HepG2 (cell line): ENCODE measurements at regions not wholly inside any gene's neighbourhood (a gene's known extent, or its start where the extent isn't known, plus 50 kb on each side); places are given as distances from the start of the nearest gene placed in this dataset.

Experiments
- ATAC-seq: fragments of 200-7000 bp; cut with Tn5 transposase; 3 replicates; pipeline ENCODE4 v1.9.1; 2020; ENCODE audit warnings: mild to moderate bottlenecking, moderate library complexity
- BruUV-seq: library from RNA; stranded (reverse); fragments of 400-500 nt; replicated peaks from 2 replicates; lab custom pipeline; 2021; lab: Mats Ljungman, UMichigan
- CTCF ChIA-PET: fragments of 300-600 bp; formaldehyde crosslinking; extraction: SDS; loops from one replicate; lab custom pipeline; 2021; ENCODE audit warnings: low total read pairs, inconsistent platforms, low intra/inter-chr PET ratio; lab: Yijun Ruan, JAX
- POLR2A ChIA-PET: fragments of 350-600 bp; sonication (Branson Sonifier 250); formaldehyde crosslinking; loops from one replicate; lab custom pipeline; 2020; ENCODE audit warnings: antibody characterized with exemption, inconsistent platforms; lab: Yijun Ruan, JAX
- DNase-seq: peaks from one replicate; pipeline ENCODE4 v3.0.0-alpha.2; 2015; ENCODE audit warnings: low spot score
- FAIRE-seq: peaks from 3 replicates; lab custom pipeline; 2011; peaks lifted over from hg19 to GRCh38; lab: Jason Lieb, UNC
- H2AFZ ChIP-seq: one replicate; pipeline ENCODE4 v1.6.1; 2011; ENCODE audit warnings: low read length, inconsistent platforms
- H3K27ac ChIP-seq: fragments of 300-600 bp; 3 replicates; pipeline ENCODE4 v1.8.0; 2011; ENCODE audit warnings: mixed run types, mild to moderate bottlenecking, mixed read lengths, low read length, inconsistent platforms; ENCODE audit not compliant: insufficient read depth; ENCODE audit errors: extremely low read length
- H3K27me3 ChIP-seq, 2 experiments: fragments of 200-600 bp in 1 of 2; 2 replicates in 1 of 2; 3 replicates in 1 of 2; pipeline versions ENCODE4 v1.6.0 to v1.8.0; 2011; ENCODE audit warnings: low read length in 2 of 2, mild to moderate bottlenecking in 2 of 2, moderate library complexity in 2 of 2, inconsistent platforms in 1 of 2; ENCODE audit not compliant: insufficient read depth in 2 of 2, control insufficient read depth in 1 of 2
- H3K36me3 ChIP-seq, 2 experiments: fragments of 200-600 bp in 1 of 2; replicated peaks in 1 of 2; 2 replicates in 1 of 2; 3 replicates in 1 of 2; pipeline versions ENCODE4 v1.5.1 to v1.8.0; 2011; ENCODE audit warnings: low read length in 2 of 2, inconsistent platforms in 1 of 2; ENCODE audit not compliant: insufficient read depth in 2 of 2, control insufficient read depth in 1 of 2
- H3K4me1 ChIP-seq: 2 replicates; pipeline ENCODE4 v1.5.1; 2012; ENCODE audit warnings: low read length, inconsistent platforms; ENCODE audit not compliant: insufficient read depth
- H3K4me2 ChIP-seq: 2 replicates; pipeline ENCODE4 v1.6.0; 2011; ENCODE audit warnings: low read depth, low read length, inconsistent platforms
- H3K4me3 ChIP-seq, 3 experiments: fragments of 200-600 bp in 1 of 3; sonication (generic), shearing (Covaris generic) in 1 of 3; replicated peaks in 1 of 3; 2 replicates each; pipeline ENCODE4 v1.5.1; 2011 to 2016; ENCODE audit warnings: low read length in 3 of 3, inconsistent platforms in 2 of 3, low read depth in 2 of 3, mild to moderate bottlenecking in 2 of 3, control low read depth in 1 of 3, mixed read lengths in 1 of 3; ENCODE audit not compliant: insufficient read depth in 1 of 3
- H3K79me2 ChIP-seq: one replicate; pipeline ENCODE4 v1.6.1; 2011; ENCODE audit warnings: low read length, inconsistent platforms; ENCODE audit not compliant: insufficient read depth
- H3K9ac ChIP-seq: 2 replicates; pipeline ENCODE4 v1.6.0; 2011; ENCODE audit warnings: mild to moderate bottlenecking, low read depth, low read length, inconsistent platforms; ENCODE audit not compliant: insufficient read depth
- H3K9me3 ChIP-seq: 2 replicates; pipeline ENCODE4 v1.5.1; 2012; ENCODE audit warnings: mild to moderate bottlenecking, low read length
- H4K20me1 ChIP-seq: 2 replicates; pipeline ENCODE4 v1.6.0; 2011; ENCODE audit warnings: inconsistent platforms, mild to moderate bottlenecking, low read length, moderate library complexity; ENCODE audit not compliant: insufficient read depth
- BHLHE40 ChIP-seq: IDR thresholded peaks from 2 replicates; pipeline ENCODE4 v1.6.1; 2011; ENCODE audit warnings: low read length, improper control_type of control experiment
- EHMT2 ChIP-seq: fragments of 200-600 bp; sonication (generic); IDR thresholded peaks from 2 replicates; pipeline ENCODE4 v1.7.0; 2017; ENCODE audit warnings: antibody characterized with exemption, low read depth, low read length, borderline replicate concordance
- ELF3 ChIP-seq: IDR thresholded peaks from 2 replicates; pipeline ENCODE4 v1.6.1; 2016; ENCODE audit warnings: missing genetic modification reagents, missing compliant biosample characterization
- HNRNPH1 ChIP-seq: fragments of 200-400 bp; formaldehyde crosslinking; optimal IDR thresholded peaks from 2 replicates; pipeline ENCODE3; 2017; ENCODE audit warnings: mild to moderate bottlenecking, low read depth, low read length
- MEF2D ChIP-seq: sonication (generic); formaldehyde crosslinking; IDR thresholded peaks from 2 replicates; pipeline ENCODE4 v1.5.1; 2020; ENCODE audit warnings: mild to moderate bottlenecking, missing genetic modification reagents
- MTERF4 ChIP-seq: sonication (generic); formaldehyde crosslinking; IDR thresholded peaks from 2 replicates; pipeline ENCODE4 v1.8.0; 2023; ENCODE audit warnings: mild to moderate bottlenecking, missing genetic modification reagents
- MTF1 ChIP-seq: sonication (generic); formaldehyde crosslinking; IDR thresholded peaks from 2 replicates; pipeline ENCODE4 v1.5.0; 2020; ENCODE audit warnings: missing genetic modification reagents
- MXI1 ChIP-seq: IDR thresholded peaks from 3 replicates; pipeline ENCODE4 v1.6.1; 2012; ENCODE audit warnings: low read depth, low read length, inconsistent platforms, borderline replicate concordance
- POGZ ChIP-seq: sonication (generic); formaldehyde crosslinking; IDR thresholded peaks from 2 replicates; pipeline ENCODE4 v1.4.0; 2020; ENCODE audit warnings: mild to moderate bottlenecking, missing genetic modification reagents
- PPARG ChIP-seq: conservative IDR thresholded peaks from 2 replicates; pipeline ENCODE4 v1.6.1; 2016; ENCODE audit warnings: missing biosample characterization, missing genetic modification reagents
- RXRB ChIP-seq: IDR thresholded peaks from 2 replicates; pipeline ENCODE4 v1.6.1; 2016; ENCODE audit warnings: borderline replicate concordance, missing genetic modification reagents, missing compliant biosample characterization
- SNRNP70 ChIP-seq: fragments of 200-400 bp; formaldehyde crosslinking; IDR thresholded peaks from 2 replicates; pipeline ENCODE4 v1.6.1; 2017; ENCODE audit warnings: mild to moderate bottlenecking, low read depth, low read length, moderate library complexity
- SOX6 ChIP-seq, 2 experiments: fragments of 450-650 bp in 1 of 2; sonication (generic) in 1 of 2; formaldehyde crosslinking in 1 of 2; IDR thresholded peaks; 2 replicates each; pipeline versions ENCODE4 v1.4.0 to v1.6.1; 2017 to 2020; ENCODE audit warnings: antibody characterized with exemption in 1 of 2, mild to moderate bottlenecking in 1 of 2, missing genetic modification reagents in 1 of 2
- STAG1 ChIP-seq: sonication (generic); formaldehyde crosslinking; IDR thresholded peaks from 2 replicates; pipeline ENCODE4 v1.4.0; 2020; ENCODE audit warnings: missing genetic modification reagents
- ZNF207 ChIP-seq: fragments of 450-650 bp; IDR thresholded peaks from 2 replicates; pipeline ENCODE4 v1.6.1; 2016; ENCODE audit warnings: antibody characterized with exemption, borderline replicate concordance
- ZNF274 ChIP-seq: sonication (generic); formaldehyde crosslinking; IDR thresholded peaks from 2 replicates; pipeline ENCODE4 v1.5.1; 2020; ENCODE audit warnings: mild to moderate bottlenecking, missing genetic modification reagents
- ZNF556 ChIP-seq: sonication (generic); formaldehyde crosslinking; IDR thresholded peaks from 2 replicates; pipeline ENCODE4 v1.4.0; 2020; ENCODE audit warnings: mild to moderate bottlenecking, missing genetic modification reagents, borderline replicate concordance
- ZNF678 ChIP-seq: sonication (generic); formaldehyde crosslinking; IDR thresholded peaks from 2 replicates; pipeline ENCODE4 v1.4.0; 2020; ENCODE audit warnings: mild to moderate bottlenecking, missing genetic modification reagents
- ZNF75D ChIP-seq: sonication (generic); formaldehyde crosslinking; IDR thresholded peaks from 2 replicates; pipeline ENCODE4 v1.8.1; 2023; ENCODE audit warnings: missing genetic modification reagents, mild to moderate bottlenecking, borderline replicate concordance
- ZNF777 ChIP-seq: sonication (generic); formaldehyde crosslinking; IDR thresholded peaks from 2 replicates; pipeline ENCODE4 v1.4.0; 2020; ENCODE audit warnings: missing genetic modification reagents
- WGBS: methylation state at CpG from one replicate; pipeline ENCODE4 v1.1.6; 2017; ENCODE audit warnings: low lambda C conversion rate; 5-methylcytosine and 5-hydroxymethylcytosine counted together
- in situ Hi-C: cut with HindIII; loops from 2 replicates; pipeline ENCODE4 v1.10.0; 2017; ENCODE audit warnings: low pct_unique_long_range_greater_than_20kb; ENCODE audit not compliant: extremely low pct_ligation_motif_present
- intact Hi-C: fragments of 100-400 bp; cut with micrococcal nuclease; formaldehyde crosslinking; loops from one replicate; pipeline ENCODE4 v1.10.0; 2022; ENCODE audit not compliant: unreplicated experiment

DNA sequence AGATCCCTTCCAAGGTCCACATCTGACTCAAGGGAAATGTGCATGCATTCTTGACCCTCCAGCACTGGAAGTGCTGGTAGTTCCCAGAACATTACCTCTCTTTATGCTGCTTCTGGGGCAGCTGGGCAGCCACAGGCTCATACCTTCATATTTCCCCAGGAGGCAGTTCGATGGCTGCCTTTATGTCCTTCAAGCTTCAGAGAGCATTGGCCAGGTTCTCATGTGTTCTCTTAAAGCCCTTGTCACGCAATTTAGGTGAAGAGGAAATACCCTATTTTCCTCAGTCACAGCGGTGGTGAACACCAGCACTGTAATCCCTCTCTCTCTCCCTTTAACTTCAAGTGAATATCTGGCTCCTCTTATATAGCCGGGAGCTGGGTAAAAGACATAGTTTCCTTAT lies 134.3 kb downstream of the MID1IP1 start:
- H3K4me2 ChIP-seq, result no peak overlapping the region
- H3K9ac ChIP-seq, result no peak overlapping the region
- no peak for ATAC-seq
- no TSS peak for BruUV-seq
- H3K4me3 ChIP-seq, result no peak overlapping the region
- H3K27me3 ChIP-seq, result no peaks in the 10 kb centered on the region
- no peaks in the 10 kb centered on the region for H3K79me2 ChIP-seq
- no peak overlapping the region for H2AFZ ChIP-seq
- POLR2A ChIA-PET, result no interaction called here
- no peaks in the 10 kb centered on the region for H3K9me3 ChIP-seq
- H3K27ac ChIP-seq, result no peak overlapping the region
- no peak for DNase-seq
- no peaks in the 10 kb centered on the region for H3K36me3 ChIP-seq
- intact Hi-C loops (no loop called here), in situ Hi-C loops (no loop called here)
- no peaks in the 10 kb centered on the region for H4K20me1 ChIP-seq
- 0% methylated on average over 1 of the region's 4 CpGs for WGBS
- CTCF ChIA-PET, result no interaction called here
- no peaks in the 10 kb centered on the region; the same call in 1 of the 2 replicates for H3K4me1 ChIP-seq
- TF ChIP-seq STAG1 (CRISPR knock-in tag) (no peak), HNRNPH1 (no peak), MXI1 (no peak), MTERF4 (CRISPR knock-in tag) (no peak), SOX6 (IDR thresholded peaks at IDR 0.05) (no peak), SOX6 (CRISPR knock-in tag; IDR thresholded peaks at IDR 0.05) (no peak), ELF3 (CRISPR knock-in tag) (no peak), MTF1 (CRISPR knock-in tag) (no peak), ZNF207 (no peak), PPARG (CRISPR knock-in tag) (no peak), SNRNP70 (no peak), ZNF777 (no peak), RXRB (CRISPR knock-in tag) (no peak), ZNF274 (CRISPR knock-in tag) (no peak), ZNF75D (CRISPR knock-in tag) (no peak), MEF2D (CRISPR knock-in tag) (no peak), BHLHE40 (no peak), ZNF678 (no peak), EHMT2 (no peak), POGZ (CRISPR knock-in tag) (no peak), ZNF556 (CRISPR knock-in tag) (no peak)
- FAIRE-seq, result no peak
